SKM-1 treated with dmso at 0.1 percent for 144 hours (cell line): ENCODE measurements at regions not wholly inside any gene's neighbourhood (a gene's known extent, or its start where the extent isn't known, plus 50 kb on each side); places are given as distances from the start of the nearest gene placed in this dataset.
"Not testable (repeated sequence)": the region's sequence is repeated elsewhere in the genome, so short reads cannot be mapped to it uniquely, and the experiment has no call there.

Experiments used
- DNase-seq: peaks from one replicate; lab custom pipeline; 2025; ENCODE audit not compliant: unreplicated experiment; lab: John Stamatoyannopoulos, UW

GRCh38 chr4:138408758-138409157 lies 166.6 kb upstream of the SLC7A11 start:
- no peak for DNase-seq

GRCh38 chr4:138407329-138407728 lies 165.2 kb upstream of the SLC7A11 start:
- DNase-seq = no peak

- DNase-seq = peak; percentile 53
Observed at GRCh38 chr4:138406876-138407275, 164.7 kb upstream of the SLC7A11 start.

GRCh38 chr4:138405934-138406567 lies 163.9 kb upstream of the SLC7A11 start:
- peak; percentile 91 for DNase-seq

GRCh38 chr4:138405466-138405891 lies 163.3 kb upstream of the SLC7A11 start:
- DNase-seq = peak; percentile 47

GRCh38 chr4:138404801-138405200 lies 162.7 kb upstream of the SLC7A11 start:
- no peak for DNase-seq

GRCh38 chr4:138404251-138404650 lies 162.1 kb upstream of the SLC7A11 start:
- no peak for DNase-seq

- DNase-seq = no peak
Observed at GRCh38 chr4:138401334-138401733, 159.2 kb upstream of the SLC7A11 start.

- no peak for DNase-seq
Observed at GRCh38 chr4:138400543-138400942, 158.4 kb upstream of the SLC7A11 start.

- no peak for DNase-seq
Observed at GRCh38 chr4:138400066-138400465, 157.9 kb upstream of the SLC7A11 start.

- DNase-seq = no peak
Observed at GRCh38 chr4:138399081-138399480, 156.9 kb upstream of the SLC7A11 start.

- no peak for DNase-seq
Observed at GRCh38 chr4:138398322-138398721, 156.2 kb upstream of the SLC7A11 start.

- no peak for DNase-seq
Observed at GRCh38 chr4:138393886-138394610, 151.9 kb upstream of the SLC7A11 start.

GRCh38 chr4:138392751-138393308 lies 150.7 kb upstream of the SLC7A11 start:
- peak; percentile 61 for DNase-seq

GRCh38 chr4:138389976-138390685 lies 148.0 kb upstream of the SLC7A11 start:
- DNase-seq = no peak

- no peak for DNase-seq
Observed at GRCh38 chr4:138374947-138375346, 132.8 kb upstream of the SLC7A11 start.

- DNase-seq = no peak
Observed at GRCh38 chr4:138367942-138368341, 125.8 kb upstream of the SLC7A11 start.

- DNase-seq = not testable (repeated sequence)
Observed at GRCh38 chr4:138352446-138352845, 110.3 kb upstream of the SLC7A11 start.

- DNase-seq = peak; percentile 25
Observed at GRCh38 chr4:138348055-138348454, 105.9 kb upstream of the SLC7A11 start.

GRCh38 chr4:138347561-138347960 lies 105.4 kb upstream of the SLC7A11 start:
- DNase-seq = no peak

- no peak for DNase-seq
Observed at GRCh38 chr4:138344851-138345250, 102.7 kb upstream of the SLC7A11 start.

- DNase-seq = peak; percentile 67
Observed at GRCh38 chr4:138344054-138344453, 101.9 kb upstream of the SLC7A11 start.
